ENCODE measurements at regions not wholly inside any gene's neighbourhood (a gene's known extent, or its start where the extent isn't known, plus 50 kb on each side); places are given as distances from the start of the nearest gene placed in this dataset.
"Not testable (repeated sequence)": the region's sequence is repeated elsewhere in the genome, so short reads cannot be mapped to it uniquely, and the experiment has no call there.

DNA sequence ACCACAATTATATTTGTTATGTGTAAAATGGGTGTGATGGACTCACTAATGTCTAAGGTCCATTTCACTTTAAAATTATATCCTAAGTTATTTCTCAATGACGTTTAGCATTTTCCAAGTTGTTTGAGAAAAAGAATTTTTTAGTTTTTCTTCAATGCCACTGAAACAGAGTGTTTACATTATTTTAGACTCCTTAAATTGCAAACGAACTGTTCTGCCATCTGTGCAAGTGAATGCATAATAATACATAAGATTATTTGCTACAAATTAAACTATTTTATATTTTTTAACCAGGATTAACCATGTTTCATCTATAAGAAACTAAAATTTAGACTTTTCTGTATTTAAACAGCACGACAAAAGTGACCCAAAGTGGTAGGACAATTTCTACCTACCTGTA is 425.4 kb downstream of the NDFIP2 start:
- no peak for DNase-seq

DNA sequence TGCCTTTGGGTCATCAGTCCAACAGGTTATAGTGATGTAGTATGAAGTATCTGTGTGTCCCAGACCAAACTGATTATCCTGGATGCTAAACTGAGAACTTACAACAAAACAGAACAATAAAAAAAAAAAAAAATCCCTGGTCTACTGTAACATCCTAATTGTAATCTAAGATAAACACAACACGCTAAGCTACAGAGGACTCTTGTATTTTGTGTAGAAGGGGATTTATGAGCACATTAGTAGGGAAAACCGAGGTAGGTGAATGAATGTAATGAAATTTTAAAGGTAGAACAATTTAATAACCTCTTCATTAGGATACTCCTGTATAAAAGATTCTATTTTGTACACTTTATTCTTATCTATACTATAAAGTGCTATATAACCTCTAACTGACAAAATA is 424.1 kb downstream of the NDFIP2 start:
- DNase-seq = no peak

DNA sequence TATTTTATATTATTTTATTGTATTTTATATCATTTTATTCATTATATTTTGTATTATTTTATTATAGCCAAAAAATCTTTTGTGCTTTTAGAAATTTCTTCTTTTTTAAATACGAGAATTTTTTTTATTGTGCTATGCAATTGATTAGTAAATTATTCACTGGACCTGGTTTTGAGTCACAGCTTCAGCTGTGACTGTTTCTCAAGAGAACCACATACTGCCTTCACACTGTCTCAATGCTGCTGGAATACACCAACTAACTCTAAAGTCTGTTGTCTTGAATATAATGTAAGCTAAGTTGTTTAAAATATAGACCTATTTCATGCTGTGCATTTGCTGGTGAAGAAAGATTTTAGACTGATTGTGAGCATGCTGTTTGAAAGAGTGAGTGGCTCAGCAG is 423.6 kb downstream of the NDFIP2 start:
- no peak for DNase-seq

DNA sequence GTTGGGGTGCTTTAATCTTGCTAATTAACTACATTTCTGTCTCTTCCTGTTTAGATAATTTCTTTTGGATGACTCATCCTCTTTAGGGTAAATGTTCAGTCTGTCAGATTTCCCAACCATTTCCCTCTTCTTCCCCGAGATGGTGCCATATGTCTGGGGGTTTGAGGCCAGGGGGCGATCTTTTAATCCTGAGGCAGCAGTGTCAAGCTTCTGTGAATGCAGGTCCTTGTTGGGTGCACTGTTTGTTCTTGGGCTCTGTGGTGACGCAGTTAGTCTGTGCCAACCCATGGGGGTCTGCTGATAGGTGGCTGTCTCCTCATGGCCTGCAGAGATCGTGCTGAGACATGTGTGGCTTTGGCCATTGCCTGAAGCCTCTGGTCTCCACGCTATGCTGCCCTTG is 420.4 kb downstream of the NDFIP2 start:
- DNase-seq = no peak

DNA sequence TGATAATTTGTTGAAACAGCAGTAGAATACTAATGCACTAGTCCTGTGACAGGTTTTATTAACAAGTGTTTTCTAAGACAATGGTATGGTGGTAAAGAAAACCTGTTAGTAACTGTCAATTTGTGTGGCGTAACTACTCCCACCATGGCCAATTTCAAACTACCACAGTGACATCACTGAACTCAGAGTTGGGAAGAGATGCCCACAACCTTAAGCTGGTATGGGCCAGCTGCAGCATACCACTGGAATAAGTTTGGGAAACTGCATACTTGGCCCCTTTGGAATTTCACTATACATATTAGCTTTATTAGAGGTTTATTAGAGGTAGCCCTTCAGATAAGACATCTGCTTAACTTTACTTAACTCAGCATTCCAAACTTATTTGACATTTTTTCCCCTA is 419.4 kb downstream of the NDFIP2 start:
- no peak for DNase-seq

DNA sequence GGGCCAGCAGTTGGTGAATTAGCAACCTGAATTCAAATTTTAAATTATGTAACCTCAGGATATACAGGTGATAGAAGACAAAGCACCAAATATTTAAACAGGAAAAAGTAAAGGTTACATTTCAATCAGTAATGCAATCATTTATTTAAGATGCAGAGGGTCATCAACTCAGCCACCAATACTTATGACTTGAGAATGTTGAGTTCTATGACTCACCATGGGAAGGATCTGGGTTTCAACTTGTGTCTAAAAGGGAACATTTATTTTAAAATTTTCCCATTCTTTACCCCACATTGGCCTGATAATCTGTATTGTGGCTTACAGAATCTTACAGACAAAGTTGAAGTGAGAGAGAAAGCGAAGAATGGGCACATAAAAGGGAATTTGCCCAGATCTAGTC is 418.0 kb downstream of the NDFIP2 start:
- no peak for DNase-seq

DNA sequence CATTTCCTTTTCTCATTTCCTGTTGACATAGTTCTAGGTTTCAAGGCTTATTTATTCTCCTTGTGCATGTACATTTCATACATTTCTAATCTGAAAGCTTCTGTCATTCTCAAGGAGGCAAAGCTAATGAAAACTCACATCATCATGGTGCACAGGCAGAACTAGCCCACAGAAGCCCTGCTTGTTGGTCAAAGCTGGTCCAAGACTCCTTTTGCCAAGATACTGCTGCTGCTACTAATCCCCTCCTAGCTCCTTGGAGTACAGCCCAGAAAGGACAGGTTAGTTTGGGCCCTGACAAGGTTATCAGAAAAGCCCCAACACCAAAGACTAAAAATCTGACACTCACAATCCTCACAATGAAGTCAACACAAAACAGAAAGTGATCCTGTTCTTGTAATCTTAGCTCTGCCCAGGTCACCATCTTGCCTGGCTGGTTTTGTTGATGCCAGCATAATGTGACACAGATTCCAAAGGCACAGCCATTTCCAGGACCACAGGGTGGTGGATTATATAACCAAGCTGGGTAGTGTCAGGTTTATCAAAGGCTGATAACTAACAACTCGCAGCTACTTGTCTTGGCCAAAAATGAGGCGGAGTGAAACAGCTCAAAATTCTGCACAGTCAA is 417.4 kb downstream of the NDFIP2 start:
- DNase-seq = no peak

DNA sequence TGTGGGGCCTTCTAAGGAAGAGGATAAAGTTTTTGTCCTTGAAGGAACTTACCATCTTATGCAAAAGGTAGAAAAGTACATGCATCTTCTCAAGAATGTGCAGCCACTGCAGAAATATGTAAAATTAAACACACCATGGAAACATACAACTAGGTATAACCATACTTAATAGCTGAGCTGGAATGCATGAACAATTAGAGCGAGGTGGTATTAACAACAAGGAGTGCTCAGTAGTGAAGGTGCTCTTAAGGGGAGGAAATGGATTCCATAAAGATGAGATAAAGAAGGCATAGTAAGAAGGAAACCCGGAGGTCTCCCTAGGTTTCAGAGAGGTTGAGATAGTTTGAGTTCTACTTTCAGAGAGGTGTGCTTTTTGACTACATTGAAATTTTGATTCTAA is 415.9 kb downstream of the NDFIP2 start:
- DNase-seq = no peak

DNA sequence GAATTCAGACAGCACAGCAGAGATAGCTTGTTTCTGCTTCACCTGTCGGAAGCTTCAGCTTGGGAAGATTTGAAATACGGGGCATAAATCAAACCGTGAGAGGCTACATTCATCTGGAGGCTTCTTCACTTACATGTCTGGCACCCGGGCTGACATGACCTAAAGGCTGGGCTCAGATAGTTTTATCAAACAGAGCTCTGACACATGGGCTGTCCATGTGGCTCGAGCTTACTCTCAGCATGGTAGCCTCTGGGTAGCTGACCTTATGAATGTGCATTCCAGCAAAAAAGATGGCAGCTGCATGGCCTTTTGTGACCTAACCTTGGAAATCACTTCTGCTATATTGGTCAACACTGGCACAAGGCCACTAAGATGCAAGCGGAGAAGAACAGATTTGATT is 414.5 kb downstream of the NDFIP2 start:
- no peak for DNase-seq

DNA sequence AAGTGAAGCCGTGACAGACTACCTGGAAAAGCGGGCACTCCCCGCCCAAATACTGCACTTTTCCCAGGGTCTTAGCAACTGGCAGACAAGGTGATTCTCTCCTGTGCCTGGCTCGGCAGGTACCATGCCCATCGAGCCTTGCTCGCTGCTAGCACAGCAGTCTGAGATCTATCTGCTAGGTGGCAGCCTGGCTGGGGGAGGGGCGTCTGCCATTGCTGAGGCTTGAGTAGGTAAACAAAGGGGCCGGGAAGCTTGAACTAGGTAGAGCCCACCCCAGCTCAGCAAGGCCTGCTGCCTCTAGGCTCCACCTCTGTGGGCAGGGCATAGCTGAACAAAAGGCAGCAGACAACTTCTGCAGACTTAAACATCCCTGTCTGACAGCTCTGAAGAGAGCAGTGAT is 406.3 kb downstream of the NDFIP2 start:
- DNase-seq = not testable (repeated sequence)

DNA sequence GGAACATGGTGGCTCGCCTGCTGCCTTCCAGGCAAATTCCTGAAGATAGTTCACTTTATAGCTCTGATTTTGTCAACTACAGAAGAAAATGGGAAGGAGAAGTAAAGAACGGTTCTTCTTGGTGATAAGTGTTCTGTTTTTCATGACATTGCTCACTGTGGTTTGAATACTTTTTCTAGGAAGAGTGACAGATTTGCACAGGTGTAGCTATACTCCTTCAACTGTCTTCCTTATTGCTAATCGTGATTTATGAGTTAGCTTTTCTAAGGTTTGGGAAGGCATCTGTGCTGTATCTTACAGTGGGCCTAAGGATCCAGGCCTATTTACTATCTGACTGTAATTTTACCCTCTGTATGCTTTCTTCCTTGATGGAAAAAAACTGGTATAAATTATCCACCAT is 405.6 kb downstream of the NDFIP2 start:
- DNase-seq = no peak

DNA sequence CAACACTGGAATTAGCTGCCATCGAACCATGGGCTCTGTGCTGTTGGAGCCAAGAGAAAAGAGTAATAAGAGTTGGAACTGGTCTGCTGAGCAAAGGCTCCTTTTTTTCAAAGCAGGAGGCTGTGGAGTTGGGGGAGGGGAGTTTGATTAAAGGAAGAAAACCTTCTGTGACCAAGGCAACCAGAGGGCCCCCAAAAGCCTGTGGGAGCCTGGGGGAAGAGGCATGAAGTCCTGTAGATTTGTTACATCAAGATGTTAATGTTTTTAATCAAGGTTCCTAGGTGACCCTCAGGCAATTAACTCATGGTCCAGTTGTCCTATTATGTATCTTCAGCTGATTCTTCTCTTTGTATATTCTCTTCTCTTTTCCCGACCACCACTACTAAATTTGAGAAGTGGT is 403.9 kb downstream of the NDFIP2 start:
- no peak for DNase-seq

DNA sequence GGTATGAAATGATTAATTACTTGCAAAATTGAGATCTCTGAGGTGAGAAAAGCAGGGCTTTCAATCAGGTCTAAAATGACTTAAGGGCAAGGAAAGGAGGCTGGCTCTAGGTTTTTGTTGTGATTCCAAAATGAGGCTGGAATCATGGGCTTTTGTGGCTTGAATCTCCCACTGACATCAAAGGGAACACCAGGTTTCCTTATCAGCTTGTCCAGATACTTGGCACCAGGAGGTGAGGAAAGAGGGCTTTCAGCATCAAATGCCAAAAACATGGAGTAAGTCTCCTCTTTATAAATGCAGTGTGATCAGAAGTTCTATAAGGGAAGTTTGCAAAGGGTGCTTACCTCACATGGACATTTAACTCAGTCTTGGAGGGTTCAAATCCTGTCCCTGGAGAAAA is 402.3 kb downstream of the NDFIP2 start:
- DNase-seq = no peak

DNA sequence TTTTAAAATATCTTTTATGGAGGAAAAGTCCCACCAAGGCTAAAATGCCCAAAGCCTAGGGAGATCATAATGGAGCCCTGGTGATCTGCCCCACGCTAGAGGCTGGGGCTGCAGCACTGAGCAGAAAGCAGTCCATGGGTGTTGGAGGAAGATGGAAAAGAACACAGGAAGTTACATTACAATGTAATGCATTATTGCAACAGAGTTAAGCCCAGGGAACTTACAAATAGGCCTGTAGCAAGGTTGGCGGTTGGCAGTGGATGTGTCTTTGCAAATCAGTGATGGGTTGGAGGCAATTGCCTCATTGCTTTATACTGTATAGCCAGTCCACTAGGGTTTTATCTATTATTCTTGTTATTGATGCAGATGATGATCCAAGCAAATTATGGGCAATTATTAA is 399.9 kb downstream of the NDFIP2 start:
- DNase-seq = no peak

DNA sequence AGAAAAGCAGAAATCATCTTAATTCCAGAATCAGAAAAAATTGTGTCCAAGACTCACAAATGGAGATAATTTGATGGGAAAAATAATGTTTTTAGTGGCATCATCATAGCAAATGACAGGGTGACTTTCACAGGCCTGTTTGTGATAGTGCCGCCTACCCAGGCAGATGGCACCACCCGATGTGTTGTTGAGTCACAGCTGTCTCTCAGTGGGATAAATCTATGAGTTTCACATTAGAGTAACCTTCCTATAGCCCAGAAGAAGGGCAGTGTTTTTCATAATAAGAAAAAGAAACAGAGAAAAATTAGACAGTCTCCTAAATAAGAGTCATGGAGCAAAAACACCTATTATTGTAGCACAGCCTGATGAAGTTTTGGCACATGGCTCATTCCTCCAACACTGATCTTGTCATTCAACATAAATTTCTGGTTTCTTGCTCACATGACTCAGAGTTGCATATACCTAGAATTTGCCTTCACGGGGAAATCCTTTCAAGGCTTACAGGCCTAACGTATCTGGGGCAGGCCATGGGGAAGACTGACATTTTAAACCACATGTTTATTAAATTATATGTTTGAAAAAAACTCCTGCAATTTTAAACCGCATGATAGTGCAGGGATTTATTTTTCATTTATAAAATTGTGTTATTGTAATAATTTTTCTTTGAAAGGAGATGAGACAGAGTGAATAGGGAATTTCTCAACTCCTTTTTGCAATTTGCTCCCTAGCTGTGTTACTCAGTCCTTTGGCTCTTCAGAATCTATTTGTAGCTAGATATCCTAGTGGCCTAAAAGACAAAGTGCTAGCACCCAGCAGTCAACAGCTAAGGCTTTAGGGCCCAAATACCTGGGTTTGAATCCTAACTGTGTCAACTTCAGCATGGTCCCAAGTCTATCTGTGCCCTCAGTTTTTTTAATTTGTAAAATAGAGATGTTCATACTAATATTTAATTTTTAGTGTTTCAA is 393.7 kb downstream of the NDFIP2 start:
- no peak for DNase-seq

DNA sequence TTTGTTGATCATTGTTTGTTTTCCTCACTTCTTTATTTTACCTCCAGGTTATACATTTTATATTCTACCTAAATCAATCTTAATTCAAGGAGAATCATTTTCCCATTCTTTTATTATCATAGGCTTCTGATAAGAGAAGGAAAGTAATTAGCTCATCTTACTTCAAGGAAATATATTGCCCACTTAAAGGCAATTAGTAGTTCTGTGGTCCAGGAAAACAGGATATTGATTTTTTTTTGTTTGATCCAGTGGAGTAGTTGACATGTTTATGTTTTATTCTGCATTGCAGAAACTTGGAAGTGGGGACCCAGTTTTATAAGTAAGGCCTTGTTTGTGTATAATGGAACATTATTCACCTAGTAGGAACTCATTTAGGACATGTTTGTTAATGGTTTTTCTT is 390.6 kb downstream of the NDFIP2 start:
- no peak for DNase-seq

DNA sequence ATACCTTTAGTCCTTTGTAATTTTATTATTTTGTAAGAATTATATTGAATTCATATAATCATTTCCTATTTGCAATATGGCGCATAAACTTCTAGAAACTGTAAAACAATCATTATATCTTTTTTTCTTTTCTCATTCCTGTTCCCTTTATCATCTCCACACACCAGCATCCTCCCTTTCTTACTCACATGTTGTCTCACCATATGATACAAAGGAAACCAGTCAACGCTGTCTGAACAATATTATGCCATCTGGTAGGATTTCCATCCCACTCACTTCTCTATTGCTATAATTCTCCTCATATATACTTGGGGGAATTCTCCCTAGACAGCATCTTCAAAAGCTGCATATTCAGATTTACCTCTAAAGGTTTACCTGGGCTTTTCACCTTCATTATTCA is 389.8 kb downstream of the NDFIP2 start:
- no peak for DNase-seq

DNA sequence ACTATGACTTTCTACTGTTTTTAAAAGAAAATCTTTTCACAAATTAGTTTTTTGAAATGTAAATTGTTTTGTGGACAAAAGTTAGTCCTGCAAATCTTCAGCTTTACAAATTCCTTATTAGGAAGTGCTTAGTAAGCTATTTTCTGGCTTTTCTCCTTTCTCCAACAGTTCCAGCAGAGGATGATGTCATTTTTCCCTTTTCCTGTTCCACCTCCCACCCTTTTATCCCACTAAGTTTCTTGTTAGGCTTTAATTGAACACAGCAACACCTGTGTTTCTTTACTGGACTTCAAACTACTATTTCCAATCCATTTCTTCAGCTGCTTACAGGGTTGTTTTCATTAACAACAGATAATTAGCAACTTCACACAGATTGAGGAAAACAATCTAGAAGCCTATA is 389.2 kb downstream of the NDFIP2 start:
- DNase-seq = no peak

DNA sequence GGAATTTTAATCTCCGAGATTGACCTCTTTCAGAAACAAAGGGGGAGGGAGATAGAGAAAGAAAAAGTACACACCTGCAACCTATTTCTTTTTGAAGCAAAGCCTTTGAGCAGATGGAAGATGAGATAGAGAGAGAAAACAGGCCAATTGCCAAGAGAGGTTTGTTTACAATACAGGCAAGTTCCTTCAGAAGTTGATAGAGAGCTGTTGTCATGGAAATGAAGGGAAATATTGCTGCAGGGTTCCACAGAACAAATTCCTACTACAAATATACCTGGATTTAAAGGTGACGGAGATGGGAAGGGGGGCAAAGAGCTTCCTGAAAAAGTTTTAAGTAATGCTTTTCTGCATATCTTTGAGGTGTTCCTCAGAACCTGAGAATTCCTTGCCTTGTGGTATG is 388.4 kb downstream of the NDFIP2 start:
- DNase-seq = no peak

DNA sequence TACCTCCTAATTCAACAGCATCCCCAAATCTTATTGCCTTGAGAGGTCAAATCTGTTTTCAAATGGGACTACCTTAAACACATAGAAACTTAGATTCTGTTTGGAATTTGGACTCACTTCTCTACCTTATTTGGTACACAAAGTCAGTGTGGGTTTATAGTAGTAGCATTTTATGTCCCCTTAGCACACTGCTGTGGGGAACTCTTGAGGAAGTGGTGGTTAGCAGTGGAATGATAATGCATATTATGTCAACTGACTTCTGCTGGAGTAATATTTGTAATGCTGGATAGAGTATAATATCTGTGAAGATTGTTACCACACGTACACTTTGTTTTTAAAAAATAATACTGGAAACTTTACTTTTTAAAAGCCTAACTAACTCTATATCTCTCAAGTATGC is 386.3 kb downstream of the NDFIP2 start:
- DNase-seq = no peak

DNA sequence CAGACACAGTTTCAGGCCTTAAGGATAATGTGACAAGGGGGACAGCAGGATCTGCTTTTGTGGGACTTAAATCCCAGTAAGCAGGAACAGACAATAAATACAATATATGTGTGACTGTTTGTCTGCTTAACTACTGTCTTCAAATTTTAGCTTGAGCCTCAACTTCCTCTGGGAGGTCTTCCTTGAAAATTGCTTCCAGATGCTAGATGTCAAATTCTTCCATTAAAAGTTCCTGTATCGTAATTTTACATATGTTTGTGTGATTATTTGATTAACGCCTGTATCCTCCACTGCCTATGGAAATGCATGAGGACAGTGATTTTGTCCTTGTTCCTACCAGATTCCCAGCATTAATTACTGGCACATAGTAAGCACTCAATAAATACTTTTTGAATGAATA is 385.5 kb downstream of the NDFIP2 start:
- DNase-seq = no peak

DNA sequence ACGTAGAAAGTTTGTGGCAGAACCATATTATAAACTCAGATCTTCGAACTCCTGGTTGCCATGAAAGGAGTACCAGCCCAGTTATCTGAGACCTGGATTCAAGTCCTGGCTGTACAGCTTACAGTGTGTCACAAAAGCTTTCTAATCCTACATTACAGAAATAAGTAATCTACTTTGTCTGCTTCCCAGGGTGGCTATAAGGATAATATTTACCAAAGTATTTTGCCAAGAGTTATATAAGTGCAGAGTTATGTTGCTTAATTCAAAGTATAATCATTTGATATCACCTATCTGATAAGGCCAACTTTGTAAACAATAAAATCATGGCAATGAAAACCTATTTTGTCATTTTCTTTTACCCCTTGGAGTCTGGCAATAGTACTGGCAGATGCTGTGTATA is 381.6 kb downstream of the NDFIP2 start:
- no peak for DNase-seq

DNA sequence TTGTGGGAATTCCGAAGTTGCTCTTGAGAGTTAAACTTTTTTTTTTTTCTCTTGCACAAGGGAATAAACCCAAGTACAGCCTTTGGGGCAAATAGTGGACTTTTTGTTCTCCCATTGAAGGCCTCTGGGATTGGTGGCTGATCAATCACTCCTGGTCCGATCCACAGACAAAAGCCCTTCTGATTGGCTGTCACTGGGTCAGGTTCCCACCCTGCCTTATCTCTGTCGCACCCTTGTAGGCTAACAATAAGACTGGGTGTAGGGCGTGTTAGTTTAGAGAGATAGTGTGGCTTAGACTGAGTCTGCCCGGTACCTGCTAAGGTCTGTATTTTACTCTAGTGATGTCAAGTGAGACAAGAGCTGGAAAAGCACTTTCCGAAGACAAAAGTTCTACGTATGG is 380.8 kb downstream of the NDFIP2 start:
- no peak for DNase-seq

DNA sequence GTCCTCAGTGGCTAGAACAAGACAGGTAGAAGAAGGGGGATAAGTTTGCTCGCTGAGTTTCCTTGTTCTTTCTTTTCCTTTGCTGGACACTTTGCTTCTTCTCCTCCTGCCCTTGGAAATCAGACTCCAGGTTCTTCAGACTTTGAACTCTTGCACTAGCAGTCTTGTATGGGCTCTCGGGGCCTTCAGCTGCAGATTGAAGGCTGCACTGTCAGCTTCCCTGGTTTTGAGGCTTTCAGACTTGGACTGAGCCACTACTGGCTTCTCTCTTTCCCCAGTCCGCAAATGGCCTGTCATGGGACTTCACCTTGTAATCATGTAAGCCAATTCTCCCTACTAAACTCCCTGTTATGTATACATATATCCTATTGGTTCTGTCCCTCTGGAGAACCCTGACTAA is 379.8 kb downstream of the NDFIP2 start:
- no peak for DNase-seq

DNA sequence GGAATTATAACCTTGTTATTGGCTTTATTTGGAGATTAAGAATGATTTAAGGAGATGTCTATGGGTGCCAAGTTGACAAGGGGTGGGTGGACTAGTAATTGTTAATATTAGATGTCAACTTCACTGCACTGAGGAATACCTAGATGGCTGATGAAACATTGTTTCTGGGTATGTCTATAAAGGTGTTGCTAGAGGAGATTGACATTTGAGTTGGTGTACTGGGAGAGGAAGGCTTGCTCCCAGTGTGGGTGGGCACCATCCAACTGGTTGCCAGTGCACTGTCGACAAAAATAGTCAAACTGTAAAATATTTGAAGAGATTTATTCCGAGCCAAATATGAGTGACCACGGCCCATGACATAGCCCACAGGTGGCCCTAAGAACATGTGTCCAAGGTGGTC is 378.8 kb downstream of the NDFIP2 start:
- DNase-seq = no peak

Measured in stimulated activated naive CD4-positive, alpha-beta T cell (primary cell).